ENCODE measurements at regions not wholly inside any gene's neighbourhood (a gene's known extent, or its start where the extent isn't known, plus 50 kb on each side); places are given as distances from the start of the nearest gene placed in this dataset.
"Not testable (repeated sequence)": the region's sequence is repeated elsewhere in the genome, so short reads cannot be mapped to it uniquely, and the experiment has no call there.

GRCh38 chr3:118761291-118761606 is 273.4 kb downstream of the IGSF11 start:
- no peak for DNase-seq

- DNase-seq: no peak
Observed at GRCh38 chr3:118765636-118766305, 268.9 kb downstream of the IGSF11 start.

- DNase-seq: no peak
Observed at GRCh38 chr3:118766306-118766669, 268.4 kb downstream of the IGSF11 start.

GRCh38 chr3:118772036-118772435 is 262.6 kb downstream of the IGSF11 start:
- DNase-seq: no peak

- no peak for DNase-seq
Observed at GRCh38 chr3:118772547-118773011, 262.1 kb downstream of the IGSF11 start.

GRCh38 chr3:118775021-118775420 is 259.6 kb downstream of the IGSF11 start:
- no peak for DNase-seq

GRCh38 chr3:118778201-118778600 is 256.4 kb downstream of the IGSF11 start:
- no peak for DNase-seq

GRCh38 chr3:118781232-118781631 is 253.4 kb downstream of the IGSF11 start:
- DNase-seq: no peak

GRCh38 chr3:118781839-118782238 is 252.8 kb downstream of the IGSF11 start:
- no peak for DNase-seq

- DNase-seq: no peak
Observed at GRCh38 chr3:118782755-118783202, 251.9 kb downstream of the IGSF11 start.

- DNase-seq: no peak
Observed at GRCh38 chr3:118785415-118785814, 249.2 kb downstream of the IGSF11 start.

GRCh38 chr3:118791246-118791645 is 243.4 kb downstream of the IGSF11 start:
- no peak for DNase-seq

- no peak for DNase-seq
Observed at GRCh38 chr3:118792191-118792590, 242.5 kb downstream of the IGSF11 start.

- DNase-seq: no peak
Observed at GRCh38 chr3:118793176-118793575, 241.5 kb downstream of the IGSF11 start.

- DNase-seq: no peak
Observed at GRCh38 chr3:118799303-118799702, 235.3 kb downstream of the IGSF11 start.

- DNase-seq: no peak
Observed at GRCh38 chr3:118801899-118802298, 232.7 kb downstream of the IGSF11 start.

- DNase-seq: no peak
Observed at GRCh38 chr3:118802325-118803095, 232.1 kb downstream of the IGSF11 start.

GRCh38 chr3:118803096-118803476 is 231.6 kb downstream of the IGSF11 start:
- no peak for DNase-seq

GRCh38 chr3:118805007-118805406 is 229.6 kb downstream of the IGSF11 start:
- no peak for DNase-seq

- DNase-seq: no peak
Observed at GRCh38 chr3:118806423-118806822, 228.2 kb downstream of the IGSF11 start.

GRCh38 chr3:118807349-118807748 is 227.3 kb downstream of the IGSF11 start:
- DNase-seq: not testable (repeated sequence)

- no peak for DNase-seq
Observed at GRCh38 chr3:118808723-118809122, 225.9 kb downstream of the IGSF11 start.

GRCh38 chr3:118809696-118810498 is 224.7 kb downstream of the IGSF11 start:
- DNase-seq: no peak

Data from NCI-H526 treated with DMSO at 0.1 percent for 48 hours (cell line).